NOMO-1 (cell line): ENCODE measurements at regions not wholly inside any gene's neighbourhood (a gene's known extent, or its start where the extent isn't known, plus 50 kb on each side); places are given as distances from the start of the nearest gene placed in this dataset.

Experiments
- DNase-seq, 2 experiments: peaks; one replicate each; lab custom pipeline; 2025; ENCODE audit not compliant: unreplicated experiment in 2 of 2; lab: John Stamatoyannopoulos, UW

DNA sequence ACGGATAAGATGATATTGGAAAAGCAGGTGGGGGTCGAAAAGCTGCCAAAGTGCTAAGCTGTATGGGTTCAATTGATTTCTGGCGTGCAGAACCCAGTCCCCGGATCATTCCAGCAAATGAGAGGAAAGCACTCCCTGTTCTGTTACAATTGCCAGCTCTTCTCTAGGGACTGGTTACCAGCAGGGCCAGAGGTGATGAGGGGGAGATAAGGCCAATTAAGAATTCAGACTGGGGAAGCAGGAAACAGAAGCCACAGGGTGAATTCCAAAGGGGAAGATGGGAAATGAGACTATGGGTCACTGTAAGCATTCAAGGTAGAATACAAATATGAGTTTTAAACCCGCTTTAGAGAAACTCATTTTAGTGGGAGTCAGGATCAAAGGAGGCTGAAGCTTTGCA is 349.4 kb upstream of the MAP3K7 start:
- DNase-seq: no peak

DNA sequence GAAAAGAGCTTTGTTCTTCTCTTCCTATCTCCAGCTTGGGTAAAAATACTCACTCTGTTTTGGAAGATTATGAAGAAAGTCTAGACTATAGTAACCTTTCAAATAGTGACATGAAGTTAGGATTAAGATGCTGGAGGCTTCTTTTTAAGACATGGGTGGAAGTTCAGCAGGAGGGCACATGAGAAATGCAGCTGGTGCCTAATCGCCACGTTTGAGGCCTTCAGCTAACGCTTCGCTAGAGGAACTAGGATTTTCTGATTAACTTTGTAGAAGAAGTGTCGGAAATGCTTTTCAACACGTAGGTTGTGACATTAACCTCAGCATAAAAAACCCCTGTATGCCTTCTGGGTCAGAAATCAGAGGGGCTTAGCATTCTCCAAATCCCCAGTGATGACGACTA is 348.1 kb upstream of the MAP3K7 start:
- DNase-seq: no peak

DNA sequence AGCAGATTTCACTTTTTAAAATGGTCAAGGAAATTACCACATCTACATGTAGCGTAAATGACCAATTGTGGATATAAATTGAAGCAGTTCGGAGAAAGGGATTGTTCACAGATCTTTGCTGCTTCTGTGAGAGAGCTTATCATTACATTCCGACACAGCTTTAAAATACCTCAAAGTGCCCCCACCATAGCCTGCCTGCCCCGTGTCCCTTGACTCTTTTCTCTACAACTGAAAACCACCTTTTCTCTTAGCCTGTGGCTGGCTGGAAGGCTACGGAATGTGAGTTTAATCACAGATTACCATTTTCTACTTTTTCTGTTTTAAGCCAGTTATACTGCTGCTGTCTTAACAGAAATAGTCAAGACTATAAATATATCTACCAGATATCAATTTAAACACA is 347.2 kb upstream of the MAP3K7 start:
- DNase-seq: no peak

DNA sequence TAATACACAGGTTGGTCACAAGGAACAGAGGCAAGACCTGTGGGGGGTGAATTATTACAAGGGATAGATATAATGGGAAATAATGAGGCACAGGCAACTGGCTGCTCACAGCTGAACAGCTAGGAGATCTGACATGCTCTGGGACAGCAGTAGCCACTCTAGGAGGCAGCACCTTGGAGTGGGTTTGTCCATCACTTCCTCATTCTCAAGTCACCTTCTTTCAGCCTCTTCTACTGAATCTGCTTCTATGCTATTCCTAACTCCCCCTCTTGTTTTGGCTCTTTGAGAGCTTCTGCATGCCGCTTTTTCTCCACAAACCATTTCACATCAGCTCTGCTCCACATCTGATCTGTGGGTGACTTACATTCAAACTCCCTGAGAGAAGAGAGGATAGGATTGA is 345.5 kb upstream of the MAP3K7 start:
- no peak for DNase-seq

DNA sequence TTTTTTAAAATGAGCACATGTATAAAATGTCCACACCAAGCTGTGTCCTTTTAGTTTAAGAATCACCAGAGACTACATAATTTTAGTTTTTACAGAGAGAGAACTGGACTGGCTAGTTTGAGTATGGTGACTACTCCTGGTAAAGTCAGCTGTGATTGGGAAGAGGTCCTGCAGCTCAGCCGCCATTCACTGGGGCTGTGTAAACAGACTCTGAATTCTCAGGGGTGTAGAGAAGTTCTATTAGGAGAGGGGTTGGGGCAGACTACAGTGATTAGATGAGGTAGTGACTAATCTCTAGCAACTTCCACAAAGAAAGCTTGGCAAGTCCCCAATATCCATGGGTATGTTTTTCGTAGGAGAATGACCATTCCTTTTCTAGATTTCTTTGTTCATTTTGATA is 341.2 kb upstream of the MAP3K7 start:
- no peak for DNase-seq

DNA sequence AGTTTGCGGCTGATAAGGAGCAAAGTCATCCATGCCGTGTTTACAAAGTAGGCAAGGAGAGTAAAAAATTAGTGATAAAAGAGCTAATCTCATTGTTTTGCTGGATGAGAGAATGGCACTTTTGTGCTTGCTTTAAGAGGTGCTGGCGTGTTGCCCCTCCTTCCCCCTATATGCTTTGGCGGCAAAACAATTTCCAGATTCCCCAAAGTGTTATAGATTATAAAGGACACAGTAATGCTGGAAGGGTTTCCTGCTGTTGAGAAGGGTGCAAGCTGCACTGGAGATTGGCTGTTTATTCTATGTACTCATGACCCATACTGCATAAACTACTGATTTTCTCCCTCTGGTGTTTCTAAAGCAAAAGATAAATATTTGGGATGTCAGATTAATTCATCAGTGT is 338.9 kb upstream of the MAP3K7 start:
- no peak for DNase-seq

DNA sequence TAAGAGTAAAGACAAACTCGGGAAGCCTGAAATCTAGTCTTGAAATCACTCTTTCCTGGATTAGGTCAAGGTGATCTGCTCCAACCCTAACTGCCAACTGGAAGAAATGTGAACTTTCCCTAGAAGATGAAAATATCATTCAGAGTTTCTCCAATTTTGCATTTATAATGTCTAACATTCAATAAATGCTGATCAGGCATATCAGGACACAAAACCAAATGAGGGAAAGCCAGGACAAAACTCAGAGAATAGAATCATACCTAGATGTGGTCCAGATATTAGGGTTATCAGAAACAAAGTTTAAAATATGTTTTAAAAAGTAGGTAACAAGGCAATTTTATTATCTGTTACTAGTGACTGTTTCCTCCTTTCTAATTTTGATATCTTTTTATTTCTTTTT is 335.5 kb upstream of the MAP3K7 start:
- no peak for DNase-seq

DNA sequence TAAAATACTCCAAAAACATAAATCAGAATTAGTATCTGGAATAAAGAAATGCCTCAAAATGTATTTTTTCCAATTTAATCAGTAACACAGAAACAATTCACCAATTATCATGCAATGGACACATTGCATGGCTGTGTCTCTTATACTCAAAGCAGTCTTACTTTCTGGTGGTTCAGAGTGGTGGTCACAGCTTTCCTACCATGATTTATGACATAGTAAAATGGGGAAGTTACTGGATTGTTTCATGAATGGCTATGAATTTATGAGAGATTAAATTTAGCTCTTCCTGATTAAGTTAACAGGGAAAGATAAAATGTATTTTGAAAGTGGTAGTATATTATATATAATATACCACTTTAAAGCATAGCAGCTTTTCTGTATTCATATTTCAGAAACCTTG is 331.5 kb upstream of the MAP3K7 start:
- peak; percentile 37 to 78 for DNase-seq

DNA sequence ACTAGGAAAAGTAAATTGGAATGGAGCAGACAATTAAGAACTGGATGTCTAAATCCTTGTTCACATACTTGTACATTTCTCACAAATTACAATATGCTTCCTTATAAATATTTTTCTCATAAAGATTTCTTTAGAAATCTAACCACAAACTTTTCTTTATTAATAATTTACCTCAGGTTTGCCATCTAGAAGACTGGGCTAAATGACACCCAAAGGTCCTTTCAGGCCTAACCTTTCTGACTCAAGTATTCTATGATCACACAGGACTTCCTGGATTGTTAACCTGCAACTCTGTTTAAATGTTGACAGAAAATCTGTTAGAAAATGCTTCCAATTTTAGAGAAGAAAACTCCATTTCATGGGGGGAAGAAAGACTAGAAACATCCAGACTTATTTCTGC is 330.5 kb upstream of the MAP3K7 start:
- DNase-seq: no peak

DNA sequence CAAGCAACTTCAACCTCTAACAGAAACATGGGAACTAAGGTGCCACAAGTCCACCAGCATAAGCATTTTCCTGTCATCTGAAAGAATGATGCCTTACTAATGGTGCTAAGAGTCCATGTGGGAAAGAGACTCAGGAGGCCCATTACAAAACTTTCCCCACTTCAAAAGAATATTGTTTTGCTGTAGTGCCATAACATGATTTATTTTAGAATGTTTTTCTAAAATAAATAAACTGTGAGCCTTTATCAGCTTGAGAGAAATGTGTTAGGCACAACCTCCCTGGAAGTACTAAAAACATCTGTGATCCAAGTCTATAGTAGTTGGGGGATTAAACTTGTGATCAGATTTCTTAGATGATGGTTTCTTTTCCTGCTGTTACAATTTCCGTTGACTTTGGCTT is 330.1 kb upstream of the MAP3K7 start:
- DNase-seq: no peak

DNA sequence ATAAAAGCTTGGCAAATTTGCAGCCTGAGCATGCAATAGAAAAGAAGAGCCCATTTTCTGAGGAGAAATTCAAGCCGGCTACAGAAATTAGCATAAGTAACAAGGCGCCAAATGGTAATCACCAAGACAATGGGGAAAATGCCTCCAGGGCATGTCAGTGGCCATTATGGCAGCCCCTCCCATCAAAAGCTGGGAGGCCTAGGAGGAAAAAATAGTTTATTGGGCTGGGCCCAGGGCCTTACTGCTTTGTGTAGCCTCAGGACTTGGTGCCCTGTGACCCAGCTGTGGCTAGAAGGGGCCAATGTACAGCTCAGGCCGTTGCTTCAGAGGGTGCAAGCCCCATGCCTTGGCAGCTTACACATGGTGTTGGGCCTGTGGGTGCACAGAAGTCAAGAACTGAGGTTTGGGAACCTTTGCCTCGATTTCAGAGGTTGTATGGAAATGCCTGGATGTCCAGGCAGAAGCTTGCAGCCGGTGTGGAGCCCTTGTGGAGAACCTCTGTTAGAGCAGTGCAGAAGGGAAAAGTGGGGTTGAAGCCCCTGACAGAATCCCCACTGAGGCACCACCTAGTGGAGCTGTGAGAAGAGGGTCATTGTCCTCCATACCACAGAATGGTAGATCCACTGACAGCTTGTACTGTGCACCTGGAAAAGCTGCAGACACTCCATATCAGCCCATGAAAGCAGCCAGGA is 328.5 kb upstream of the MAP3K7 start:
- DNase-seq: no peak

DNA sequence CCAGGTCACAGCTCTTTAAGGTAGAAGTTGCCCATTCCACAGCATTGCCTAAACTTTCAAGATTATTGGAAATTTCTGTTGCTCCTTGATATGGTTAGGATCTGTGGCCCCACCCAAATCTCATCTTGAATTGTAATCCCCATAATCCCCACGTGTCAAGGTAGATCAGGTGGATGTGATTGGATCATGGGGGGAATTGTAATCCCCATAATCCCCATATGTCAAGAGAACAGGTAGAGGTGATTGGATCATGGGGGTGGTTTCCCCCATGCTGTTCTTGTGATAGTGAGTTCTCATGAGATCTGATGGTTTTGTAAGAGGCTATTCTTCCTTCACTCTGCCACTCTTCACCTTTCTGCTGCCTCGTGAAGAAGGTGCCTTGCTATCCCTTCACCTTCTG is 327.4 kb upstream of the MAP3K7 start:
- DNase-seq: no peak

DNA sequence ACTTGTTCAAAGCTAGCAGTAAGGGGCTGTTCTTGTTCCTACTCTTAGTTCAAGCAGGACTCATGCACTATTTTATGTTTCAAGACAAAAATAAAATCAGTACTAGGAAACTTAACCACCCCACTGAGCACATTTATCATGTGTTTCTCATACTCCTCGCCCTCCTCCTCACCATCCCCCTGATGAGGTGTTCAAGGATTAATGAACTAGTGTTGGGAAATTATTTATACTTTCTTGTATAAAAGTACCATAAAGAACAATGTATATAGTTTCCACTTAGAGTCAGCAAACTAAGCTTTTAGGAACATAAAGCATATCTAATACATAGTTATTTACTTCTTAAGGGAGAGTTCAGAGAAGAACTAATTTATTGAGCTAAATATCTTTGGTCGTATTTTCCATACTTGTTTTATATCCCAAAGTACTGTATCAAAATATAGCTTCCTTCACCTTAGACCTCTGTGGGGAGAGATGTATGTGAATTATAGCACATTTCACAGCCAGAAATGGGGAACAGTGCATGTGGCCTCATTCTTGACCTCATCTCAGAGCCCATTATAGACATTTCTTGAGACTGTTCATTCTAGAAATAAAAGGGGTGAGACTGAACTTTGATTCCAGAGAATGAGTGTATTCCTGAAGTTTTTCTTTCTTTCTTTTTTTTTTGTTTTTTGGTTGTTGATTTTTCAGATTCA is 326.5 kb upstream of the MAP3K7 start:
- DNase-seq: no peak

DNA sequence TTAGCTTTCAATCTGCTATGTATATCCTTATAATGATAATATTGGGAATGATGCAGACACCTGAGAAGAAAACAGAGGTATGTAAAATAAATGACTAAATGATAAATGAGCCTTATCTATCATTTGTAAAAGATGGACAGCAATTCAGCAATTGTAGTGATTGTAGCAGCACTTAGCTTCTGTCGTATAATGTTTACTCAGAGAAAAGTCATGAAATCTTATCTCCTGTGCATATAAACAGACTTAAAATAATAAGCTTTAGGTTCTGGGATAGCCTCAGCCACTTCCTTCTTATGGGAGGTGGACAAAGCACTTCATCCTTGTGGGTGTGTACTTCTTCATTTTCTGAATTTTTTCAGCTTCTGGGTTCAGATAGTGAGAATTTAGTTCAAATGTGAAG is 324.8 kb upstream of the MAP3K7 start:
- no peak for DNase-seq

DNA sequence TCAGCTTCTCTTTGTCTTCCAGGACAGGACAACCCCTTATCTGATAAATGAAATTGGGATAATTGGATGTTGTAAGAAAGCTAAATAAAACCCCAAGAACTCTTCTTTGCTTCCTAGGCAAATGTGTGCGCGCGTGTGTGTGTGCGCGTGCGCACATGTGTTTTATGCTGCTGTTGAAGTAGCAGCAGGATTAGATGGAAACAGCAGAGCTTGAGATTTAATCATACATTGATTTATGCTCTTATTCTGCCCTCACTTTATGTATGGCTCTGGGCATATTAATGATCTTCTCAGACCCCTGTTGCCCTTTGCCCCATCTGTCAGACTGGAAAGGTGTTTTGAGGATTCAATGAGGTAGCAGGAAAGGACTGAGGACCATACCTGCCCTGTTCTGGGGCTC is 324.0 kb upstream of the MAP3K7 start:
- no peak for DNase-seq

DNA sequence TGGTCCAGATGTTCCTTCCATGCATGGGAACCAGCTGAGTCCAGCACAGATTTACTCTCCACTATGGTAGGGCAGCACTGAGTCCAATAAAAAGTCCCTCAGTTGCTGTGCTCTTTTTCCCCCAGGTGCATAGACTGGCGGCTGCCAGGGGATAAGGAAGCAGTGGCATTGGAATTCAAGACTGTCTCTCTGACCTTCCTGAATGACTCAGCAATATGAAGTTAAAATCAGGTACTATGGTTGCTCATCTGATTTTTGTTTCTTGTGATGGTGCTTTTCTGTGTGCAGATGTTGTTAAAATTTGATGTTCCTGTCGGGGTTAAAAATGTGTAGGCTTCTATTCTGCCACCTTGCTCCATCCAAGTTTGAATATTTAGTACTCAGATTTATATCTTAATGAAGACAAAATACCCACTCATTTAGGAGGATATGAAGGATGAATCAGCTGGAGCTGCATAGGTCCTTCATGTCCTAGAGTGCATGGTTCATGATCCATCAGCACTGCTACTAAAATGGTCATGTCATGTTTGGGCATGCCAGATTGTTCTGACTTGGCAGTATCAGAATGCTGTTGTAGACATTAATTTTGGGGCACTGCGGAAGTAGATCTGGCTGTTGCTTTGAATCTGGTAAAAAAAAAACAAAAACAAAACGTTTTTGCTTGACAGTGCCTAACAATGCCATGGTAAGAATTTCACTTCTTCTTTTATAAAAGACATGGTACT is 321.2 kb upstream of the MAP3K7 start:
- DNase-seq: peak in 1 of 2 experiments; percentile 33

DNA sequence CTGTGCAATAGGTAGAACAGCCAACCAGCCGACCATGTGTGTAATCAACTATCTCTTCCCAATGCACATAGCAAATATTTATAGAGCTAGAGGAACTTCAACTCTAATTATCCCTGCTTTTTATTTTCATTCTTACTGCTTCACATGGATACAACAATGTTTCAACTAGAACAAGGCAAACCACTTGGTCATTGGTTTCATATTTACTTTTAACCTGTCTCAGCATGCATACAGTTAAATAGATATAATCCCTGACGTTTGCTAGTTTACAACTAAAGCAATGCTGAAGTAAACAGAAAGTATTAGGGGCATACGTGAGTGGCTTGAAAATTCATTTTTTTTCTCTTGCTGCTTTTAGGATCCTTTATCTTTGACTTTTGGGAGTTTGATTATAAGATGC is 318.5 kb upstream of the MAP3K7 start:
- no peak for DNase-seq

DNA sequence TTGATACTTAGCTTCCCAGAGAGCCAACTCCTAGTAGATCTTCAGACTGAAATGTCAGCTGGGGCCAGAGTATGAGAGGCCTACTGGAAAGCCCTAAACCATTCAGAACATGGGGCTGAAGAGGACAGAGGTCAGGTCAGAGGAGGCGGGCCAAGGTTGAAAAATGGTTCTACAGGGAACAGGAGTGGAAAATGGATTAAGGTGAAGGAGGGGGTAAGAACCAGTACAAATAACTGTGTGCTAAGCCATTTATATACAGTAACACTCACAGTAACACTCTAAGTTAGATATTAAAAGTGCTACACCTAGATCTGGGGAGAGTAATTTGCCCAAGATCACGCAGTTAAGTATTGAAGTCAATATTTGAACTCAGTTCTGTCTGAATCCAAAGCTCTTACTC is 313.2 kb upstream of the MAP3K7 start:
- DNase-seq: no peak

DNA sequence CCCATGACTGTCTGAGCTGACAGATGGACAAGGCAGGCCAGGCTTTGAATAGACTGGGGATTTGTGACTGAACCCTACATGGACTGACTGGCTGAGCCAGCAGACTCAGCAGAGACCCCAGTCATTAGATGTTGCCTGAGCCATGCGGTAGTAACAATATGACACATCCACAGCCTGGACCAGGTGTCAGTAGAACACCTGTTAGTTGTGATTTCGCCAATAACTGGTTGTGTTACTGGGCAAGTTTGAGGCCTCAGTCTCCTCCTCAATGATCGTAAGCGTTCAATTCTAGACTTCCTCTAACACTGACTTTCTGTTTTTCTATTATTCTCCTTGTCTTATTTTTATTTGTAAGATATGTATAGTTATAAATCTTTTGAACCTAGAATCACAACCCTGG is 311.9 kb upstream of the MAP3K7 start:
- DNase-seq: no peak

DNA sequence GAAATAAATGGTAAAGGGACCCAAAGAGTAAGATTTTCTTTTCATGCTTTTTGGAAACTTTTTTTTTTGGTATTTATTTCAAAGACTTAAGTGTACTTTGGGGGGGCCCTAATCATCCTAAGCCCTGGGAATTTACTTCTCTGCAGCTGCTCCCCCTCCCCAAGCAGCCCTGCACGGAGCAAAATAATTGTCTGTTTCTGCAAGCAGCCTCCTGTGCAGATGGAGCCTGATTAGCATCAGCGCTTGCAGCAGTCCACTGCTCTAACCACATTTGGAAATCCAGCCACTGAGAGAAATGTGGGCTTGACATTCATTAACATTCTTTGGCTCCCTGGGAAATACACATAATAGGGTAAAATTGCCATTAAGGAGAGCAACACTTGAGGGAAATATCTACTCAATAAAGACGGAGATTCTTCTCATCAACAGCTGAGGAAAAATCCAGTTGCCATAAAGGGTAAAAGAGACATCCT is 309.2 kb upstream of the MAP3K7 start:
- DNase-seq: no peak

DNA sequence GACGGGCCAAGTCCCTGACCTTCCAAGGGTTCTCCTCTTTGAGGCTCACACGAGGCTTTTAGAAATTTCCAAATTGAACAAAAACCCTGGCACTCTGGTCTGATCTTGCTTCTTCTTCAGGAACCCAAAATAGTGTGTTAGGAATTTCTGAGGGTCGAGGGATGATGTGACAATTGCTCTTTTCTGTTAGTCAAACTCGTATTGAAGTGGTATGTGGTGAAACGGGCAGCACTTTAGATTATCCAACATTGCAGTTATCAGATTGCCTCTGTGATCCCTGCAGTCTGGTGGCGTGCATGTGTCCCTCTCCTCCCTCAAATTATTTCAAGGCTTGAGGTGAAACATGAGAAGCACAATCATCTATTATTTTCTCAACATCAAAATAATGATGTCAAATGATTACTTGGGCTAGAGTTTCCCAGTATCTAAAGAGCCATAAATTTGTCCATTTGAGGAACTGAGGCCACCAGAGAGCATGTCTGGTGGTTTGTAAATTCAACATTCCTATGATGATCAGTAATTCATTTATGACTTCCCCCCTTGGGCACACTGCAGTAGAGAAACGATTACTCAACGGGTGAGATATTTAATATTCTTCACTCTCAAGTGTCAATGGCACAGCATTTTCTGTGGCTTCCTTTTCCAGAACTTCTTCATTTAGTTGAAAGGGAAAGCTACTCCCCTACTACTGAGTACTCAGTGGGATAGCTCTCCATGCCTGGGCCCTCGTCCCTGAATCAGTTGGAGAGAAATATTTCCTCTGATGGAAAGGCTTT is 308.6 kb upstream of the MAP3K7 start:
- DNase-seq: peak; percentile 11 to 76
